GM21360 (cell line): ENCODE measurements at regions not wholly inside any gene's neighbourhood (a gene's known extent, or its start where the extent isn't known, plus 50 kb on each side); places are given as distances from the start of the nearest gene placed in this dataset.
"Not testable (repeated sequence)": the region's sequence is repeated elsewhere in the genome, so short reads cannot be mapped to it uniquely, and the experiment has no call there.

Source experiments
- ATAC-seq: cut with Tn5 transposase; IDR thresholded peaks from one replicate; pipeline ENCODE4 v1.9.1; 2021; ENCODE audit warnings: mild to moderate bottlenecking, moderate library complexity; ENCODE audit not compliant: unreplicated experiment

DNA sequence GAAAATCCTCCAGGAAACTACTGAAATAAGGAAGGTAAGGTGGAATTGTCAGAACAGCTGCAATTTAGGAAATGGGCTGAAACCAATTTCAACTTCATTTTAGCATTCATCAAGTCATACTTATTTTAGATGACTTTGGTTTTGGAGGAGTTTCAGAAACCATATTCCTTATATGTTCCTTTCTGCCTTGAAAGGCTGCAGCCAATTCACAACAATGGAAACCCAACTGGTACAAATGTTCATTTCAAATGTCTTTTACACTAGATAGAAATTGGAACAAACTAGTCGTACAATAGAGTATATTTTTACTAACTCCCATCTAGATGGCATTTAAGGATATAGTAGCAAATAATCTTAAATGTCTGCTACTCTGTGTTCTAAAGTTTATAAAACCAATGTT is 82.6 kb upstream of the ANKH start:
- ATAC-seq: no peak

DNA sequence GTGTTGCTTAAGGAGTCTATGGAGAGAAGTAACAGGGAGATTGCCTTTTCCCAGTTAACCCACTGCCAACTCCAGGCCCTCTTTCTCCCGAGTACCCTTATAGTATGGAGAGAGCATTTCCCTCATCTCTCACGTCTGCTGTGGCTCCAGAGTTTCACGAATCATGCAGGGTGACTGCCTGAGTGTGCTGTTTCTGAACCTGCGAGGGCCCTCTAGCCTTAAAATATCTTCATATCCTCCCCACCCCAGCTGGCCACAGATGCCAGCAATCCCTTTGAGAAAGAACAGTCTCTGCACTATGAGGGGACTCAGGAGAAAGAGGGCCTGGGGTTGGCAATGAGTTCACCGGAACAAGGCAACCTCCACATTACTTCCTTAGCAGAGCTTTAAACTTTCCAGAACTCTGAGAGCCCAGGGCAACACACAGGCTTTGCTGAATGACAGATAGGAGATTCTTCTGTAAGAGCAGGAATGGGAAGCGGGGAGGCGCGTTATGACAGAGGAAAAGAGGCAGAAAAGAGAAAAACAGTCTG is 81.6 kb upstream of the ANKH start:
- ATAC-seq: no peak

DNA sequence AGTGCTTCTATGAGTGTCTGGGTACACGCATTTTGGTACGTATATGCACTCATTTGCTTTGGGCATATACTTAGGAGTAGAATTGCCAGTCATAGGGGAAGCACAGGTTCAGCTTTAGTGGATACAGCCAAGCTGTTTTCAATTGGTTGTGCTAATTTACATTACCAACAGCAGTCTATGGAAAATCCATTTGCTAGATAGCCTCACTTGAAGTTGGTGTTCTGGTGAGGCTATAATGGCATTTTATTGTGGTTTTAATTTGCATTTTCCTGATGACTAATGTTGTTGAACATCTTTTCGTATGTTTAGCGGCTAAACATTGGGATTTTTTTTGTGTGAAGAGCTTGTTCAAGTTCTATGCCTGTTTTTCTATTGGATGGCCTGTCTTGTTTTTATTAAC is 76.8 kb upstream of the ANKH start:
- ATAC-seq: no peak

DNA sequence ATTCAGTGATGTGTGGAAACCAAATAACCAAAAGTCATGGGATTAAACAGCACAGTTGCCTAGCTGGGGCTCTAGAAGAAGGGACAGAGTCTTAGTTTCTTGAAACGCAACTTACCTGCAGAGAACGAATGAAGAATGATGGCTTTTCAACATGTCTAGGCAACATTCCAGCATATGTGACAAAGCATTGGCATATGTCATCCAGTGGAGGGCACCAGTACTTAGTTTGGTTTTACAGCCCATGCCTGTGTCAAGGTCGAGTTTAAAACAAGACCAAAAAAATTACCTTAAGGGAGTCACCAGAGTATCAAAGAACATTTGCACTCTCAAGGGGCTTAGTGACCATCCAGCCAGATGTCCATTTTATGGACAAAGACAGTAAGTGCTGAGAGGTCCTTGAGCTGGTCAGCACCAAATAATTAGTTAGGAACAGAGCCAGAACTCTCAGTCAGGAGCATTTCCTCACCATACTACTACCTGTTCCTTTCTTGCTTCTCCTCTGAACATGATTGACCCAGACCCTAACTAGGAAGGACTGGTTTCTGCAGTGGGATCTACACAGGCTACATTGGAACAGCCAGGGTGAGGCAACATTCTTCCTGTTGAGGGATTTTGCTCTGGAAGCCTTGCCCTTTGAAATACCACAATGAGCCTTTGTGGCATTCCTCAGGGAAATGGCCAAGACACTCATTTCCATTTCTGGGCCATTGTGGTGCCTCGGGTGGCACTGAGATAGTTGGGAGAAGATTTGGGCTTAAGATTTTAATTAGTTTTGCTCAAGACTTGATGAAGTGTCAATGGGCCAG is 75.4 kb upstream of the ANKH start:
- ATAC-seq: peak; percentile 87

DNA sequence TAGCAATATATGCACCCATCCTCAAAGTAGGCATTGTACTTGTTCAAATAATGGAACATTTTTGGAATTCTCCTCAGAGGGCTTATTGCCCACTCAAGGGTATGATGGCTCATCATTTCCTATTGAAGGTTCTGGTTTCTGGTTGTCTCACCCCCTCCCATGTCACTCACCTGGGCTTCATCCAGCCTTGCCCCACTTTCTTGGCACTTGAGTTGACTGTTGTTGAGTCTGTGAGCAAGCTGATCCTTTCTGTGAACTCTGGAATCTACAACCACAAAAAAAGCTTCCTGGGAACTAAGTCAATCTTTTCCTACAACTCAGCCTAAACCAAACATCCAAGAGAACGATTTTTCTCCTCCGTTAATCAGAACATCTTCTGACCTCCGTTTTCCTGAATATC is 73.9 kb upstream of the ANKH start:
- ATAC-seq: no peak

DNA sequence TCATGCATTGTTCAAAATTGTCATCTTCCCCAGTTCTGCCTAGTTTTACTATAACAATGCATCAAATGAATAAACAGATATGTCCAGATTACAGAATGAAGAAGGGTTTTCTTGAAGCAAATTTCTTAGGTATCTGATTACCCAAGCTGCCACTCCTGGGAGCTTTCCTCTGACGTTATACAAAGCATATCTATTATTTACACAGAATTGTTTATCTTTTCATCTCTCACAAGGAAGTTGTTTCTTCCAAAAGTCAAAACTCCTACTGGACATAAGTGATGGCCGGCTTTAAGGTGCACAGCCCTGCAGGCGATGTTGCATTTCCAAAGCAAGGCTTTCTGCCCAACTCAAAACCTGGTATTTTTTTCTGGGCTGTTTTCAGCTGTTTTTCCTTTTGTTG is 73.4 kb upstream of the ANKH start:
- no peak for ATAC-seq

DNA sequence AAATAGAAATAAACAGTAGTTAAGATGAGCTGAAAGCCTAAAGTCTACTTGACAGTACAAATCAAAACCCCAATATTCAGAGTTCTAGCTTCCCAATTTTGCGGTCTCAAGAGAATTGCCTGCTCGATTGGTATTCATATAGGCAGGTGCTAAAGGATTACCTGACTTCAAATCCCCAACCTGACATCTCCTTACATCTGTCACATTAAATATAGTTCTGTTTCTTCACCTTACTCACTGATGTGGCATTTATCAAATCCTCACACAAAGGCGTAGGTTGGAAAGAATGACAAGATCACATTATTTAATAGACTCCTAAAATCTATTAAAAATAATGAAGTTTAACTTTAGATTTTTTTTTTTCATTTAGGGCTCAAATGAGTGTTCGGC is 72.8 kb upstream of the ANKH start:
- no peak for ATAC-seq

DNA sequence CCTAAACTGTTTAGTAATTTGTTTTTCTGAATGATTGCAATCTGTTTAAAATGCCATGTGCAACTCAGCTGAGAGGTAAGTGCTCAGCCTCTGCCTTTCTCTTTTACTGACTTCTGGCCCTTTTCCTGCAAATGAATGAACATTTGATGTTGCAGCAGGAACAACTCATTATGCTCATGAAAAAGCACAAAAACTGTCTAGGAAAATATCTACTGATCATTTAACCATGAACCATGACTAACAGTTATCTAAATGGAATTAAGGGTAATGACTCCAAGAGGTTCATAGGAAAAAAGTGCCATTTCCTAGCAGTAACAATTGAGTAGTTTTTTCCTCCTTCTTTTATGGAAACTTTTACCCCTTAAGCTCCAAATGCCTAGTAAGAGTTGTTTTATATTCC is 70.6 kb upstream of the ANKH start:
- no peak for ATAC-seq

DNA sequence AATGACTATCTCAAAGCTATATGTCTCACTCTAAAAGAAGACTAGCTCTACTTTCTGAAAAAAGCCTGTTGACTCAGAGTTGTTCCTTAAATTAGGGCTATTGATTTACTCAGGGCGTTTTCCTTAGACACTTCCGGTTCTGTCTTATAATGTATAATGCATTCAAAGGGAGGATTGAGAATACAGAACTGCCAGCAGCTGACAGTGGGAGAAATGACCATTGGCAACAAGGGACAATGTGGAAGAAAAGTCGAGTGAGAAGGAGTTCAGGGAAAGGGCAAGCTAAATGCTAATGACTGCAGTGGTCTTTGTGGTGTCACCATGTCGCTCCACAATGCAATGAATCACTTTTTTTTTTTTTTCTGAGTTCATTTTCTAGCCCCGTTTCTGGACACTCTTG is 65.7 kb upstream of the ANKH start:
- no peak for ATAC-seq

DNA sequence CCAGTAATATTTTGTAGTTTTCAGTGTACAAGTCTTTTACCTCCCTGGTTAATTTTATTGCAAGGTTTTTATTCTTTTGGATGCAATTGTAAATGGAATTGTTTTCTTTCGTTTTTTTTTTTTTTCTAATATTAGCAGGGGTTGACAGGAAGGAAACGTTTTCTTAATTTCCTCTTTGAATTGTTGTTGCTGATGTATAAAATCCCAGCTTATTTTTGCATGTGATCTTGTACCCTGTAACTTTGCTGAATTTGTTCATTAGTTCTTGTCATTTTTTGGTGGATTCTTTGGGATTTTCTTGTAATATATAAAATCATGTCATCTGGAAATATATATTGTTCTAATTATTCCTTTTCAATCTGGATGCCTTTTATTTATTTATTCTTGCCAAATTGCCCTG is 65.0 kb upstream of the ANKH start:
- ATAC-seq: no peak

DNA sequence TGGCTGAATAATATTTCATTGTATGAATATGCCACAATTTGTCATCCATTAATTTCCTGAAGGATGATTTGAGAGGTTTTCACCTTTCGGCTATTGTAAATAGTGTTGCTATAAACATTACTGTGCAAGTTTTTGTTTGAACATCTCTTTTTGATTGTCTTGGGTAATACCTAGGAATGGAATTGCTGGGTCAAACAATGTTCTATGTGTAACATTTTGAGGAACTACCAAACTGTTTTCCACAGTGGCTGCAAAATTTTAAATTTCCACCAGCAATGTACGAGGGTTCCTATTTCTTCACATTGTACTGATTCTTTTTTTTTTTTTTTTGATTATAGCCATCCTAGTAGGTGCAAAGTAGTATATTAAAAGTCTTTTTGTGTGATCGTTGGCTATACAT is 63.8 kb upstream of the ANKH start:
- no peak for ATAC-seq

DNA sequence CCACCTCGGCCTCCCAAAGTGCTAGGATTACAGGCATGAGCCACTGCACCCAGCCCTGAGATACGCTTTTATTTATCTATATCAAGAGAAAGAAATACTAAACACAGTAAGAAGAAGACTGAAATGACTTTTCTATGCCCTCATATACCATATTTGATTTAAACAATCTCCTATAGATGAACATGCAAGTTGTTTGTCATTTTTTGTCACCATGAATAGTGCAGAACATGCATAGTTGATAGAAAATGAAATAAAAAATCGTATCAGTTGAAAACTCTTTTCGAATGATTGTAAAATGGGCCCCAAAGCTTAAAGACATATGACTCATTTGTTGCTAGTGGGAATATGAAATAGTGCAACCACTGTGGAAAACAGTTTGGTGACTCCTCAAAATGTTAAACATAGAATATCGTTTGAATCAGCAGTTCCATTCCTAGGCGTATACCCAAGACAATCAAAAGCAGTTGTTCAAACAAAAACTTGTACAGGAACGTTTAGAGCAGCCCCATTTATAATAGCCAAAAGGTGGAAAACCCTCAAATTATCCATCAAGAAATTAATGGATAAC is 61.4 kb upstream of the ANKH start:
- ATAC-seq: no peak

DNA sequence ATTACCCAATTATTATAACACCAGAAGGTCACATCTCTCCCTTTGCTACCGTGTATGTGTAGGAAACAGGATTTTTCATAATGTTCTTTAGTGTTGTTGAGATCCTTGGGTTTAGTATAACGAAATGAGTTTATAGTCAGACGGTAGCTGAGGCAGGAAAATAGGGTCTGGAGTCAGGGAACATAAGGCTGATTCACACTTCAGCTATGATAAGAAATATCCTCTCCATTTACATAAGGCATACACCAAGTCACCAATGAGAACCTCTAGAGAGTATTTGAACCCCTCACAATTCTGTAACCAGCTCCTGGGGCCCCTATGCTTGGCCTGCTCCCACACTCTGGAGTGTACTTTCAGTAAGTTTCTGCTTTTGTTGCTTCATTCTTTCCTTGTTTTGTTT is 58.9 kb upstream of the ANKH start:
- no peak for ATAC-seq

DNA sequence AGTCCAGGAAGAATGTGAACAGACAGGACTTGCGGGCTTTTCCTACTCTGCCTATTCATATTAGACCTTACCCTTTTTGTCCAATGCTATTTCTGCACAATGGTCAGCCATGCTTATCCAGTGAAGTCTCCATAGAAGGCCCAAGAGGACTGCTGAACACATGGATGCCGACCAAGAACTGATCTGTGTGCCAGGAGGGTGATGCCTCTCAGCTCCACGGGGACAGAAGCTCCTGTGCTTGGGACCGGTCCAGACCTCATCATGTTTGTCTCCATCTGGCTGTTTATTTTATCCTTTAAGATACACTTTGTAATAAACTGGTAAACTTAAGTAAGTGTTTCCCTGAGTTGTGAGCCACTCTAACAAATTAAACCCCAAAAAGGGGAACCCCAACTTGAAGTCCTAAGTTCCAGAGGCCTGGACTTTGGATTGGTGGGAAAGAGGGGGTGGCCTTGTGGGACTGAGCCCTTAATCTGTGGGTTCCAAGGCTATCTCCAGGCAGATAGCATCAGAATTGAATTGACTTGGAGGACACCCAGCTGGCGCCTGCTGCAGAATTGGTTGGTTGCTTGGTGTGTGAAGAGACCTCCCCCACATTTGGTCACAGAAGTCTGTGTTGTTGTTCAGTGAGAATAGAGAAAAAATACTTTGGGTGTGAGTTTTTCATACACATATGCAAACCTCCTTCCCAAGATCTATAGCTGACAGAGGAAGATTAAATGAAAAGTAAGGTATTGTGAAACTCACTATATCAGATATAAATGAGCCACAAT is 57.9 kb upstream of the ANKH start:
- ATAC-seq: no peak

DNA sequence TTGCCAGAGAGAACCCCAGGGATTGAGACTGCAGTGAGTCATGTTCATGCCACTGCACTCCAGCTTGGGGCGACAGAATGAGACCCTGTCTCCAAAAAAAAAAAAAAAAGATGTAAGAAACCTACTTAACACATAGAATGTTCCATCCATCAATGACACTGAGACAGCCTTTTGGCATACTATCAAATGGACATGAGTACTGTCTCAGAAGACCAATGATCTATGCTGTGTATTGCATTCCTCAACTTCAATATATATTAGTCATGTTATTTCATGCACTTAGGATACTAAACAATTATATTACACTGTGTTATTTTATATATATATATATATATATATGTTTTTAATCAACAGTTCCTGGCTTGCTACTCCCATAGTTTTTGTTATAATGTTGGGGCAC is 57.1 kb upstream of the ANKH start:
- no peak for ATAC-seq

DNA sequence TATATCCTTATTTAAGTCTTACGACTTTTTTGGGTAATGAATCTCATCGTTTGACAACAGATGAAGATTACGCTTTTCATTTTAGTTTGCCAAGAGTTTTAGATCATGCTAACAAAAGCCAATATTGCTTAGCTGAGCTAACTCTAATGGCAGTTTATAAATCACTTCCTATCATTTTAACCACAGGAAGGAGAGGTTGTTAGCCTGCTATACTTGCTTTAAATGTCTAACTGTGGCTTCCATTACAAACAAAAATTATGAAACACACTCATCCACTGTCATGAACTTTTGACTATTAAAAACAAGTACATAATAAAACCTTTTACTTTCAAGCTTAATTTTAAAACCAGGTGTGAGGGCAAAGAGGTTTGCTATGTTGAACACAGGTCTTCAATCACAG is 53.7 kb upstream of the ANKH start:
- no peak for ATAC-seq

DNA sequence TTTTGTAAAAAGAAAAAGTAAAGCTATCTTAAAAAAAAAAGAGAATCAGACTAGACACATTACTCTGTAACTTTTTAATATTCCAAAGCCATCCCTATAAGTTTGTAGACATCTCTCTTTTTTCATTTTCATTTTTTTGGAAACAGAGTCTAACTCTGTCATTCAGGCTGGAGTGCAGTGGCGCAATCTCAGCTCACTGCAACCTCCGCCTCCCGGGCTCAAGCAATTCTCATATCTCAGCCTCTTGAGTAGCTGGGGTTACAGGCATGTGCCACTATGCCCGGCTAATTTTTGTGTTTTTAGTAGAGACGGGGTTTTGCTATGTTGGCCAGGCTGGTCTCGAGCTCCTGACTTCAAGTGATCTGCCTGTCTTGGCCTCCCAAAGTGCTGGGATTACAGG is 51.4 kb upstream of the ANKH start:
- not testable (repeated sequence) for ATAC-seq

DNA sequence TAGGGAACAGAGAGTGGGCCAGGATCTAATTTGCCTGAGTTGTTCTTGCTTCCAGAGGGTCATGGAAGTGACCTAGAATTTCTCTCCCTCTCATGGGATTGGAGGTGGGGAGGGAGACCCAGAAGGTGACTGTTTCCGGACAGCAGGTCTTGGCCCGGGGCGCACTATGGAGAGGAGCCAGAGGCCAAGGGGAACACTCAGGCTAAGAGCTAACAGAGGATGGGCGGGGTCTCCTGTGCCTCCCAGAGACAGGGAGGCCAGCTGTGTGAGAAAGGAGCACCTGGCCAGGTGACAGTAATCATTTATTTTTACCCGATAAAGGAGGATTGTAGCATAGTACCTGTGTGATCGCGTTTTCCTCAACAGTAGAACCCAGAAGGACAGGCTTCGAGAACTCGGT is 50.9 kb upstream of the ANKH start:
- no peak for ATAC-seq
